DMS 273 treated with DMSO at 0.1 percent for 48 hours (cell line): ENCODE measurements at regions not wholly inside any gene's neighbourhood (a gene's known extent, or its start where the extent isn't known, plus 50 kb on each side); places are given as distances from the start of the nearest gene placed in this dataset.
A peak's percentile ranks its signal among the peaks of the same experiment; 100 is the strongest.
"Not testable (repeated sequence)": the region's sequence is repeated elsewhere in the genome, so short reads cannot be mapped to it uniquely, and the experiment has no call there.

Experiments used
- DNase-seq: peaks from one replicate; lab custom pipeline; 2025; lab: John Stamatoyannopoulos, UW

GRCh38 chr1:60914982-60915381, 167.4 kb upstream of the NFIA start:
- DNase-seq = no peak

GRCh38 chr1:60913708-60914107, 168.7 kb upstream of the NFIA start:
- DNase-seq = not testable (repeated sequence)

GRCh38 chr1:60913039-60913438, 169.3 kb upstream of the NFIA start:
- DNase-seq = no peak

- peak; percentile 86 for DNase-seq
These were observed 170.2 kb upstream of the NFIA start for GRCh38 chr1:60911966-60912697.

GRCh38 chr1:60908159-60908558, 174.2 kb upstream of the NFIA start:
- no peak for DNase-seq

- DNase-seq = no peak
These were observed 175.8 kb upstream of the NFIA start for GRCh38 chr1:60906526-60906925.

GRCh38 chr1:60906039-60906438, 176.3 kb upstream of the NFIA start:
- no peak for DNase-seq

- peak; percentile 81 for DNase-seq
These were observed 178.1 kb upstream of the NFIA start for GRCh38 chr1:60904099-60904851.

- DNase-seq = peak; percentile 99
These were observed 178.8 kb upstream of the NFIA start for GRCh38 chr1:60903591-60903990.

- DNase-seq = no peak
These were observed 182.9 kb upstream of the NFIA start for GRCh38 chr1:60899464-60899863.

- no peak for DNase-seq
These were observed 183.4 kb upstream of the NFIA start for GRCh38 chr1:60898987-60899386.

- no peak for DNase-seq
These were observed 183.9 kb upstream of the NFIA start for GRCh38 chr1:60898413-60898812.

- DNase-seq = peak; percentile 67
These were observed 185.5 kb upstream of the NFIA start for GRCh38 chr1:60896701-60897363.

GRCh38 chr1:60895701-60896100, 186.7 kb upstream of the NFIA start:
- no peak for DNase-seq

- no peak for DNase-seq
These were observed 187.1 kb upstream of the NFIA start for GRCh38 chr1:60895252-60895651.

- no peak for DNase-seq
These were observed 187.6 kb upstream of the NFIA start for GRCh38 chr1:60894741-60895140.

GRCh38 chr1:60894130-60894529, 188.2 kb upstream of the NFIA start:
- peak; percentile 57 for DNase-seq

- no peak for DNase-seq
These were observed 189.0 kb upstream of the NFIA start for GRCh38 chr1:60893136-60893930.

- no peak for DNase-seq
These were observed 190.6 kb upstream of the NFIA start for GRCh38 chr1:60891765-60892164.

GRCh38 chr1:60891281-60891680, 191.1 kb upstream of the NFIA start:
- DNase-seq = no peak

GRCh38 chr1:60890664-60891063, 191.7 kb upstream of the NFIA start:
- no peak for DNase-seq

GRCh38 chr1:60889709-60890108, 192.7 kb upstream of the NFIA start:
- DNase-seq = no peak
